ENCODE measurements at regions not wholly inside any gene's neighbourhood (a gene's known extent, or its start where the extent isn't known, plus 50 kb on each side); places are given as distances from the start of the nearest gene placed in this dataset.

DNA sequence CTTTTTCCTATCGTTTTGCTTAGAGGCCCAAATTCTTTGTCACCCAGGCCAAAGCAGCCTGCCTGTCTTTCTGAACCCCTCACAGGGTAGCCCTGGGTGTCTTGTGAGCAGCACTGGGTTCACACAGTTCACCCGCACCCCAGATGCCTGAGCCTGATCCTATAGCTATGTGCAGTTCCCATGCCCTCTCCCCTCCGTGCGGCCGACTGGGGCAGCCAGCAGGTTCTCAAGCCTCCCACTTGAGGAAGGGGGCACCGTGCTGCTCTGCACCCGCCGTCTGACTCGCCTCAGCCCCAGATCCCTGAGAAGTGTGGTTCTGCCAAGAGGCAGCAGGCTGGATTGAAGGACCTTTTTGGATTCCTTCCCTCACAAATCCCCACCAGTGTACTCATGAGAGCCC is 89.0 kb downstream of the PSMB1 start:
- Histone ChIP-seq H3F3A (ENCODE audit: insufficient read depth, low read depth) (no peaks in the 10 kb centered on the region), H3K27ac (no peak overlapping the region), H3K27me3 (ENCODE audit: insufficient read depth, low read depth) (peaks cover 44% of the 10 kb centered on the region), H3K4me3 (no peak overlapping the region), H3K79me2 (ENCODE audit: low read depth) (no peaks in the 10 kb centered on the region), H3K36me3 (ENCODE audit: low read depth) (no peaks in the 10 kb centered on the region), H3K9me2 (ENCODE audit: insufficient read depth) (no peaks in the 10 kb centered on the region), H3K4me1 (replicated peaks; ENCODE audit: insufficient read depth) (no peaks in the 10 kb centered on the region), H4K20me1 (ENCODE audit: insufficient read depth) (no peaks in the 10 kb centered on the region), H3K4me2 (no peak overlapping the region), H3K9me3 (ENCODE audit: insufficient read depth, low read depth) (peaks cover 5% of the 10 kb centered on the region; the same call in 1 of the 2 replicates), H2AFZ (no peak overlapping the region)
- intact Hi-C loops (cut with micrococcal nuclease; ENCODE audit: unreplicated experiment), result no loop called here
- CTCF ChIA-PET, result no interaction called here
- DNase-seq, result no peak
- BruUV-seq (replicated peaks), result no TSS peak
- POLR2A ChIA-PET (ENCODE audit: unreplicated experiment), result no interaction called here
- TF ChIP-seq, protein P1, sequence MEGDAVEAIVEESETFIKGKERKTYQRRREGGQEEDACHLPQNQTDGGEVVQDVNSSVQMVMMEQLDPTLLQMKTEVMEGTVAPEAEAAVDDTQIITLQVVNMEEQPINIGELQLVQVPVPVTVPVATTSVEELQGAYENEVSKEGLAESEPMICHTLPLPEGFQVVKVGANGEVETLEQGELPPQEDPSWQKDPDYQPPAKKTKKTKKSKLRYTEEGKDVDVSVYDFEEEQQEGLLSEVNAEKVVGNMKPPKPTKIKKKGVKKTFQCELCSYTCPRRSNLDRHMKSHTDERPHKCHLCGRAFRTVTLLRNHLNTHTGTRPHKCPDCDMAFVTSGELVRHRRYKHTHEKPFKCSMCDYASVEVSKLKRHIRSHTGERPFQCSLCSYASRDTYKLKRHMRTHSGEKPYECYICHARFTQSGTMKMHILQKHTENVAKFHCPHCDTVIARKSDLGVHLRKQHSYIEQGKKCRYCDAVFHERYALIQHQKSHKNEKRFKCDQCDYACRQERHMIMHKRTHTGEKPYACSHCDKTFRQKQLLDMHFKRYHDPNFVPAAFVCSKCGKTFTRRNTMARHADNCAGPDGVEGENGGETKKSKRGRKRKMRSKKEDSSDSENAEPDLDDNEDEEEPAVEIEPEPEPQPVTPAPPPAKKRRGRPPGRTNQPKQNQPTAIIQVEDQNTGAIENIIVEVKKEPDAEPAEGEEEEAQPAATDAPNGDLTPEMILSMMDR (conservative IDR thresholded peaks at IDR 0.05), result no peak
- TF ChIP-seq EZH2 (IDR thresholded peaks at IDR 0.05; ENCODE audit: low read depth), result no peak

DNA sequence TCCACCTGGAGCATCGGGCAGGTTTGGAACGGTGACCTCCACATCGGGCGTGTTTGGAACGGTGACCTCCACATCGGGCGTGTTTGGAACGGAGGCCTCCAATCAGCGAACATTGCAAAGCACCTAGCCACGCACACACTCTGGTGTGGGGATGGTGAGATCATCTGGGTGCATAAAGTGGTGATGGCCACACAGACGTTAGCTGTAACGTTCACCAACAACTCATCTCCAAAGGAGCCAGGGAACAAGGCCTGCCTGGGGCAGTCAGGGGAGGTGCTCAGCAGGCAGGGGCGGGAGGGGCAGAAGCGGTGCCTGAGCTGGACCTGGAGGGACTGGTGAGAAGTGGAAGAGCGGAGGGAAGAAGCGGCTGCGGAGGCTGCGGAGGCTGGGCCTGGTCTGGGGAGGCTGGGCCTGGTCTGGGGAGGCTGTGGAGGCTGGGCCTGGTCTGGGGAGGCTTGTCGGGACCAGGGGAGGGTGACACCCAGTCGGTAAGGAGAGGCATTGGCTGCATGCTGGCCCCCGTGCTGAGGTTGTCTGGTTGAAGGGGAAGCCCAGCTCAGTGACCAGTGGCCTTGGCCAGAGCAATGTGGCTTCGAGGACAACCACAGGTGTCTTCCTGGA is 89.9 kb downstream of the PSMB1 start:
- Histone ChIP-seq H3K27ac (no peak overlapping the region), H2AFZ (no peak overlapping the region), H3K9me3 (ENCODE audit: insufficient read depth, low read depth) (peaks cover 5% of the 10 kb centered on the region; the same call in 1 of the 2 replicates), H3K4me3 (no peak overlapping the region), H3K79me2 (ENCODE audit: low read depth) (no peaks in the 10 kb centered on the region), H4K20me1 (ENCODE audit: insufficient read depth) (no peaks in the 10 kb centered on the region), H3F3A (ENCODE audit: insufficient read depth, low read depth) (no peaks in the 10 kb centered on the region), H3K9me2 (ENCODE audit: insufficient read depth) (no peaks in the 10 kb centered on the region), H3K4me1 (replicated peaks; ENCODE audit: insufficient read depth) (no peaks in the 10 kb centered on the region), H3K27me3 (ENCODE audit: insufficient read depth, low read depth) (peaks cover 44% of the 10 kb centered on the region), H3K4me2 (no peak overlapping the region), H3K36me3 (ENCODE audit: low read depth) (no peaks in the 10 kb centered on the region)
- ChIA-PET CTCF (no interaction called here), POLR2A (ENCODE audit: unreplicated experiment) (no interaction called here)
- DNase-seq, result no peak
- TF ChIP-seq, protein P1 (conservative IDR thresholded peaks at IDR 0.05), result no peak
- no peak for TF ChIP-seq EZH2 (IDR thresholded peaks at IDR 0.05; ENCODE audit: low read depth)
- BruUV-seq (replicated peaks), result no TSS peak
- intact Hi-C loops (cut with micrococcal nuclease; ENCODE audit: unreplicated experiment), result no loop called here

DNA sequence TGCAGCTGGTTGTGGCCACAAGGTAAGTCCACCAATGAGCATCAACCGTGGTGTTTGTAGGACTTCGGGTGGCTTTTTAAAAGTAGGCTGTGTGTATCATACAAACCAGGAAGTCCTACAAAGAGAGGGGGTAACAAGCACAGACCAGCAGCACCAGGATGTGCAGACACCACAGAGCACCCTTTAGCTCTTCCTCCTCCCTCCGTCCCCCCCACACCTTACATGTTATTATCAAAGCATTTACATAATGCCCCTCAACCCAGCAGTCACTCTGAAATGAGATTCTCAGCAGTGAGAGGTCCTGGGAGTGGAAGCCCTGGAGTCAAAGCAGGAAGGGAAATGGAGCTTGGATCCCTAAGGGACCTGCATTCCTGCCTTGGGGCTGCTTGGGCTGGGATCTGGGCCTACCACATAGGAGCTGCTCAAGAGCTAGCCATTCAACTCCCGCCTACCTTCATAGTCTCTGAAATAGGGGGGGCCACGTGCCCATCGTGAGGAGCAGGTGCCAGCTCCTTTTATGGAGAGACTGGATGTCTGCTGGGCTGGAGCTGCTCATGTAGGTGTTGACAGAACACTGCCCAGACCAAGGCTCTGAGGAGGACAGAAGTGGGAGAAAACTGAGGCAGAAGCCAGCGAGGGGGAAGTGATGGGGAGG is 90.6 kb downstream of the PSMB1 start:
- no peak for TF ChIP-seq EZH2 (IDR thresholded peaks at IDR 0.05; ENCODE audit: low read depth)
- TF ChIP-seq, protein P1 (conservative IDR thresholded peaks at IDR 0.05), result no peak
- no peaks in the 10 kb centered on the region for H4K20me1 ChIP-seq (ENCODE audit: insufficient read depth)
- H3K4me1 ChIP-seq (replicated peaks; ENCODE audit: insufficient read depth), result no peaks in the 10 kb centered on the region
- H2AFZ ChIP-seq, result no peak overlapping the region
- H3K4me3 ChIP-seq, result no peak overlapping the region
- peaks cover 46% of the 10 kb centered on the region for H3K27me3 ChIP-seq (ENCODE audit: insufficient read depth, low read depth)
- H3K36me3 ChIP-seq (ENCODE audit: low read depth), result no peaks in the 10 kb centered on the region
- no peaks in the 10 kb centered on the region for H3K9me2 ChIP-seq (ENCODE audit: insufficient read depth)
- intact Hi-C loops (cut with micrococcal nuclease; ENCODE audit: unreplicated experiment), result no loop called here
- BruUV-seq (replicated peaks), result no TSS peak
- H3K27ac ChIP-seq, result no peak overlapping the region
- ChIA-PET CTCF (no interaction called here), POLR2A (ENCODE audit: unreplicated experiment) (no interaction called here)
- H3K9me3 ChIP-seq (ENCODE audit: insufficient read depth, low read depth), result peaks cover 5% of the 10 kb centered on the region; the same call in 1 of the 2 replicates
- no peaks in the 10 kb centered on the region for H3K79me2 ChIP-seq (ENCODE audit: low read depth)
- no peak for DNase-seq
- H3F3A ChIP-seq (ENCODE audit: insufficient read depth, low read depth), result no peaks in the 10 kb centered on the region
- no peak overlapping the region for H3K4me2 ChIP-seq

All from PC-9 (cell line).